ENCODE measurements at regions not wholly inside any gene's neighbourhood (a gene's known extent, or its start where the extent isn't known, plus 50 kb on each side); places are given as distances from the start of the nearest gene placed in this dataset.

DNA sequence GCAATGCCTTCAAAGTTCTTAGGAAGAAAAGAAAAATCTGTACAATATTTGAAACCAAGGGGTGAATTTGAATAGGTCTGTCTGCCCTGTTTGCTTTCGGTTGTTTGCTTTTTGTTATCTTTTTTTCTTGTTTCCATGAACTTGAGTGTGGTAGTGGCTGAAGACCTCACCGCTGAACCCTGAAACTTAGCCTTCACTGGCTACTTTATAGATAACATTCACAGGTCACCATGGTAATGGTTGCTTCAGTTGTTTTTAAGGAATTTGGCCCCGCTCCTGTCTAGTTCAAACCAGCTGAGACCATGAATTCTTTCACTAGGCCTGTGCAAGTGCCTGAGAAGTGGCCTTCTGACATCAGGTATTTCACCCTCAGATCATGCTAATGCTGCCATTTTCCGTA lies 137.0 kb upstream of the PMFBP1 start:
- TF ChIP-seq, protein P1, sequence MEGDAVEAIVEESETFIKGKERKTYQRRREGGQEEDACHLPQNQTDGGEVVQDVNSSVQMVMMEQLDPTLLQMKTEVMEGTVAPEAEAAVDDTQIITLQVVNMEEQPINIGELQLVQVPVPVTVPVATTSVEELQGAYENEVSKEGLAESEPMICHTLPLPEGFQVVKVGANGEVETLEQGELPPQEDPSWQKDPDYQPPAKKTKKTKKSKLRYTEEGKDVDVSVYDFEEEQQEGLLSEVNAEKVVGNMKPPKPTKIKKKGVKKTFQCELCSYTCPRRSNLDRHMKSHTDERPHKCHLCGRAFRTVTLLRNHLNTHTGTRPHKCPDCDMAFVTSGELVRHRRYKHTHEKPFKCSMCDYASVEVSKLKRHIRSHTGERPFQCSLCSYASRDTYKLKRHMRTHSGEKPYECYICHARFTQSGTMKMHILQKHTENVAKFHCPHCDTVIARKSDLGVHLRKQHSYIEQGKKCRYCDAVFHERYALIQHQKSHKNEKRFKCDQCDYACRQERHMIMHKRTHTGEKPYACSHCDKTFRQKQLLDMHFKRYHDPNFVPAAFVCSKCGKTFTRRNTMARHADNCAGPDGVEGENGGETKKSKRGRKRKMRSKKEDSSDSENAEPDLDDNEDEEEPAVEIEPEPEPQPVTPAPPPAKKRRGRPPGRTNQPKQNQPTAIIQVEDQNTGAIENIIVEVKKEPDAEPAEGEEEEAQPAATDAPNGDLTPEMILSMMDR (IDR thresholded peaks at IDR 0.05) = no peak
- TF ChIP-seq POLR2A (IDR thresholded peaks at IDR 0.05) (no peak), POLR2AphosphoS5 (IDR thresholded peaks at IDR 0.05; ENCODE audit: insufficient read depth in 1 of 2, low read depth in 1 of 2) (no peak)

All from vagina (tissue), 2 donors.